CD4-positive, alpha-beta T cell (primary cell): ENCODE measurements at regions not wholly inside any gene's neighbourhood (a gene's known extent, or its start where the extent isn't known, plus 50 kb on each side); places are given as distances from the start of the nearest gene placed in this dataset.

Source experiments
- ATAC-seq: fragments of 200-7000 bp; cut with Tn5 transposase; one replicate; pipeline ENCODE4 v1.10.0; 2022; ENCODE audit warnings: mild to moderate bottlenecking; ENCODE audit not compliant: poor library complexity
- CTCF ChIA-PET: fragments of 350-600 bp; sonication (Branson Sonifier 250); formaldehyde crosslinking; loops from one replicate; lab custom pipeline; 2021; ENCODE audit warnings: antibody characterized with exemption, inconsistent platforms; lab: Charles Lee
- POLR2A ChIA-PET: fragments of 350-600 bp; sonication (Branson Sonifier 250); formaldehyde crosslinking; loops from one replicate; lab custom pipeline; 2021; ENCODE audit warnings: antibody characterized with exemption, inconsistent platforms; lab: Charles Lee
- DNase-seq, 14 experiments: peaks; one replicate each; pipeline ENCODE4 v3.0.0-alpha.2; 2013 to 2020; ENCODE audit warnings: mixed read lengths in 2 of 14
- H3K27ac ChIP-seq, 2 donors: one replicate each; pipeline versions ENCODE4 v1.5.1 to v1.7.0; 2013; ENCODE audit warnings: low read length in 2 of 2, low read depth in 1 of 2, mild to moderate bottlenecking in 1 of 2
- H3K27me3 ChIP-seq, 2 experiments: 1 replicate in 1 of 2; 2 replicates in 1 of 2; pipeline versions ENCODE4 v1.6.1 to v1.7.0; 2013; ENCODE audit warnings: low read length in 2 of 2, control low read depth in 1 of 2, mild to moderate bottlenecking in 1 of 2, moderate library complexity in 1 of 2; ENCODE audit not compliant: insufficient read depth in 2 of 2, control insufficient read depth in 1 of 2
- H3K36me3 ChIP-seq: one replicate; pipeline ENCODE4 v1.6.1; 2013; ENCODE audit warnings: low read length, control low read depth; ENCODE audit not compliant: insufficient read depth
- H3K4me1 ChIP-seq: one replicate; pipeline ENCODE4 v1.6.1; 2013; ENCODE audit warnings: low read length, control low read depth; ENCODE audit not compliant: insufficient read depth
- H3K4me3 ChIP-seq: one replicate; pipeline ENCODE4 v1.5.1; 2013; ENCODE audit warnings: mild to moderate bottlenecking, low read length, moderate library complexity
- H3K9me3 ChIP-seq, 2 experiments: 1 replicate in 1 of 2; 2 replicates in 1 of 2; pipeline versions ENCODE4 v1.6.1 to v1.7.0; 2013; ENCODE audit warnings: low read length in 2 of 2, mild to moderate bottlenecking in 2 of 2, control low read depth in 1 of 2, moderate library complexity in 1 of 2; ENCODE audit not compliant: control insufficient read depth in 1 of 2, insufficient read depth in 1 of 2
- H3K27ac Mint-ChIP-seq: one replicate; pipeline ENCODE4 v1.8.0; 2020; ENCODE audit warnings: mixed read lengths
- H3K27me3 Mint-ChIP-seq: one replicate; pipeline ENCODE4 v1.8.0; 2021; ENCODE audit warnings: mixed read lengths
- H3K36me3 Mint-ChIP-seq: one replicate; pipeline ENCODE4 v1.8.0; 2021; ENCODE audit warnings: low read depth, mixed read lengths
- H3K4me1 Mint-ChIP-seq: one replicate; pipeline ENCODE4 v1.8.0; 2021; ENCODE audit warnings: low read depth, mixed read lengths
- H3K4me3 Mint-ChIP-seq: one replicate; pipeline ENCODE4 v1.8.0; 2020; ENCODE audit warnings: mild to moderate bottlenecking, mixed read lengths
- H3K9me3 Mint-ChIP-seq: one replicate; pipeline ENCODE4 v1.8.0; 2020; ENCODE audit warnings: mixed read lengths
- intact Hi-C, 2 experiments: fragments of 100-400 bp; cut with DNase I in 1 of 2; cut with micrococcal nuclease in 1 of 2; formaldehyde crosslinking; loops; one replicate each; pipeline versions ENCODE4 v1.15.1 to v1.9.0; 2023 to 2025; cut with DNase I, micrococcal nuclease
- TF ChIP-seq, protein P1 (sequence below): fragments of 200-600 bp; IDR thresholded peaks from one replicate; pipeline ENCODE4 v1.8.0; 2022; ENCODE audit warnings: antibody characterized with exemption, mild to moderate bottlenecking

DNA sequence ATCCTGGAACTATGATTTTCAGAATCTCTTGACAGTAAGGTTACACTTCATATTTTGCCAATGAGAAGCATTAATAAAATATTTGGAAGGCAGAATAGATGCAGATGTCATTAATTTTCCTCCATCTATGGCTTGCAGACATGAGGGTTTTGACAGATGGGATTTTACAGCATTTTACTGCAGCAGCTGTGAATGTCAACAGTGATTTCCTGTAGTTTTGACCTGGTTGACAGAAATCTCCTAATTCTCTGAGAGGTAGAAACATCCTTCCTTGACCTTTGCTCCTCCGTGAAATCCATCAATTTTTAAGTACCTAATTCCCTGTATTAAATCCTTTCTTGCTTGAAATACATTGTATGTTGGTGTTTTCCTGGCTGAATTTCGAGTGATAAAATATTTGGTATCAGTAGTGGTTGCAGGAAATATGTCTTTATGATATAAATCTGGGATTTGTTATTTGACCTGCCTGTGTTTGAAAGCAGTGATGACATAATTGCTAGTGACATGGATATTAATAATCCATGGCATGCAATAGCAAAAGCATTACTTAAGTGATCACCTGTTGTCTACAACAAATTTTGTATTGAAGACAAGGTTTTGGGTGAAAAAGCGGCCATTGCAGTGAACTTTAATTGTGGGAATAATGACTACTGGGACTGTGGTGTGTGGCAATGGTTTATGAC, 73.9 kb downstream of the HLX start:
- no peak overlapping the region for H3K27ac ChIP-seq
- DNase-seq (no peak), ATAC-seq (no peak)
- H3K9me3 ChIP-seq = peaks cover 3 to 12% of the 10 kb centered on the region in 2 experiments
- H3K27me3 ChIP-seq = no peaks in the 10 kb centered on the region
- CTCF ChIA-PET = no interaction called here
- H3K27me3 Mint-ChIP-seq = no peaks in the 10 kb centered on the region
- H3K4me1 Mint-ChIP-seq = no peaks in the 10 kb centered on the region
- H3K36me3 ChIP-seq = no peaks in the 10 kb centered on the region
- intact Hi-C loops = no loop called here
- H3K27ac Mint-ChIP-seq = no peak overlapping the region
- no peaks in the 10 kb centered on the region for H3K4me1 ChIP-seq
- no peak overlapping the region for H3K4me3 ChIP-seq
- no peaks in the 10 kb centered on the region for H3K36me3 Mint-ChIP-seq
- POLR2A ChIA-PET = no interaction called here
- peaks cover 2% of the 10 kb centered on the region for H3K9me3 Mint-ChIP-seq
- no peak overlapping the region for H3K4me3 Mint-ChIP-seq
- TF ChIP-seq, protein P1, sequence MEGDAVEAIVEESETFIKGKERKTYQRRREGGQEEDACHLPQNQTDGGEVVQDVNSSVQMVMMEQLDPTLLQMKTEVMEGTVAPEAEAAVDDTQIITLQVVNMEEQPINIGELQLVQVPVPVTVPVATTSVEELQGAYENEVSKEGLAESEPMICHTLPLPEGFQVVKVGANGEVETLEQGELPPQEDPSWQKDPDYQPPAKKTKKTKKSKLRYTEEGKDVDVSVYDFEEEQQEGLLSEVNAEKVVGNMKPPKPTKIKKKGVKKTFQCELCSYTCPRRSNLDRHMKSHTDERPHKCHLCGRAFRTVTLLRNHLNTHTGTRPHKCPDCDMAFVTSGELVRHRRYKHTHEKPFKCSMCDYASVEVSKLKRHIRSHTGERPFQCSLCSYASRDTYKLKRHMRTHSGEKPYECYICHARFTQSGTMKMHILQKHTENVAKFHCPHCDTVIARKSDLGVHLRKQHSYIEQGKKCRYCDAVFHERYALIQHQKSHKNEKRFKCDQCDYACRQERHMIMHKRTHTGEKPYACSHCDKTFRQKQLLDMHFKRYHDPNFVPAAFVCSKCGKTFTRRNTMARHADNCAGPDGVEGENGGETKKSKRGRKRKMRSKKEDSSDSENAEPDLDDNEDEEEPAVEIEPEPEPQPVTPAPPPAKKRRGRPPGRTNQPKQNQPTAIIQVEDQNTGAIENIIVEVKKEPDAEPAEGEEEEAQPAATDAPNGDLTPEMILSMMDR = no peak

DNA sequence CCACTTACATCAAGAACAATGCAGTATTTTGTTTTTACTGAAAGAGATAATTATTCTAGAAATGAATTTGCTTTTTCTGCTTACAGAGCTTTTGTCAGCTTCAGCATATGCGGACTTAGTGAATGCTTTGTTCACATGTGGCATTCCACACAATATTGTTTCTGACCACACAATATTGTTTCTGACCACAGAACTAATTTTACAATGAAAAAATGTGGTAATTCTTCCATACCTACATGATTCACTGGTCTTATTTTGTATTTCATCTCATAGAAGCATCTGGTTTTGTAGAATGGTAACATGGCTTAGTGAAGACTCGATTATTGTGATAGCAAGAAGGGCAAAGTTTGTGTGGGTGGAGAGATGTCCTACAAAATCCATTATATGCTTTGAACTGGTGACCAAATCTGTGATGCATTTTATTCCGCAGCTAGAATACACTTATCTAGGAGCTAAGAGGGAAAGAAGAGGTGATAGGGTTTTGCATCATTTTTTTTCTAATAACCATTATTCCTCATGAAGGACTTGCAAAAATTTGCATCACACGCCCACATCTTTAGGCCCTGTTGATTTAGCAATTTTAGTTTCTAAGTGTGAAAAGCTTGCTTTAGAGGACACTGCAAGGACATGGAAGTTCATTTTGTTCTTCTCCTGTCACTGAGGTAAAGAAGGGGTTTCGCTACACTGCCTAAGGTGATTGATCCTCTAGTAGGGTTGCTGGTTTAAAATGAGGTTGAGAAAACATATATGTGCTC, 75.3 kb downstream of the HLX start:
- H3K36me3 ChIP-seq = no peaks in the 10 kb centered on the region
- peaks cover 3 to 7% of the 10 kb centered on the region in 2 experiments for H3K9me3 ChIP-seq
- DNase-seq = no peak
- Mint-ChIP-seq H3K4me1 (no peaks in the 10 kb centered on the region), H3K9me3 (peaks cover 2% of the 10 kb centered on the region), H3K36me3 (no peaks in the 10 kb centered on the region), H3K27ac (no peak overlapping the region), H3K4me3 (no peak overlapping the region), H3K27me3 (no peaks in the 10 kb centered on the region)
- no peak for ATAC-seq
- H3K27ac ChIP-seq = no peak overlapping the region
- H3K27me3 ChIP-seq = no peaks in the 10 kb centered on the region
- intact Hi-C loops = no loop called here
- CTCF ChIA-PET = no interaction called here
- POLR2A ChIA-PET = no interaction called here
- H3K4me3 ChIP-seq = no peak overlapping the region
- TF ChIP-seq, protein P1 = no peak
- H3K4me1 ChIP-seq = no peaks in the 10 kb centered on the region

DNA sequence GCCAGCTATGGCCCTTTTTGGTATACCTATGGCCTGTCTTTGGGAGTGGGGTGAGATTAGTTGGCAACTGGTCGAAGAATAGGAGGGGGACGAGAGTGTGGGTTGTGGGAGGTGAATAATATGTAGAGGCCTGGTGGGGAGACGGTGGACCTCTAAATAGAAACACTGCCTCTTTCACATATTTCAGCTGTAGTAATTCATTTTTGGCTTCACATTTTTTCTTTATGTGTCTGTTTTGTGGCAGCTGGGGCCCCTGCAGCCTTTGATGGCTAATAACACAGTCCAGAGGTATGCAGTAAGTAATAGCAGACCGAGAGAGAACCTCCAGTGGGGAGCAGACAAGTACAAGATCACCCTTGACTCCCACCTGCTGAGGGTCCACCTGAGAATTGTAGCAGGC, 75.9 kb downstream of the HLX start:
- DNase-seq (no peak), ATAC-seq (no peak)
- Histone ChIP-seq H3K27ac (no peak overlapping the region), H3K36me3 (no peaks in the 10 kb centered on the region), H3K27me3 (no peaks in the 10 kb centered on the region), H3K9me3 (peaks cover 3 to 5% of the 10 kb centered on the region in 2 experiments), H3K4me1 (no peaks in the 10 kb centered on the region), H3K4me3 (no peak overlapping the region)
- TF ChIP-seq, protein P1 = no peak
- no peak overlapping the region for H3K27ac Mint-ChIP-seq
- intact Hi-C loops = no loop called here
- ChIA-PET CTCF (interaction anchor here (0.6 kb wide), 1 partner anchor 12 kb away, joined by 3 read pairs; no protein-coding TSS in a partner anchor), POLR2A (no interaction called here)
- no peaks in the 10 kb centered on the region for H3K36me3 Mint-ChIP-seq
- H3K27me3 Mint-ChIP-seq = no peaks in the 10 kb centered on the region
- no peaks in the 10 kb centered on the region for H3K9me3 Mint-ChIP-seq
- no peak overlapping the region for H3K4me3 Mint-ChIP-seq
- H3K4me1 Mint-ChIP-seq = no peaks in the 10 kb centered on the region
